Panc1 (cell line): ENCODE measurements at regions not wholly inside any gene's neighbourhood (a gene's known extent, or its start where the extent isn't known, plus 50 kb on each side); places are given as distances from the start of the nearest gene placed in this dataset.

Experiments
- ATAC-seq: fragments of 200-7000 bp; cut with Tn5 transposase; 2 replicates; pipeline ENCODE4 v1.9.1; 2020; ENCODE audit warnings: mild to moderate bottlenecking, moderate library complexity
- BruUV-seq: library from RNA; stranded (reverse); fragments of 400-500 nt; replicated peaks from 2 replicates; lab custom pipeline; 2021; lab: Mats Ljungman, UMichigan
- CTCF ChIA-PET: fragments of 300-600 bp; sonication (Branson Sonifier 250); formaldehyde crosslinking; loops from one replicate; lab custom pipeline; 2022; ENCODE audit warnings: antibody characterized with exemption; lab: Charles Lee
- POLR2A ChIA-PET: fragments of 300-600 bp; sonication (Branson Sonifier 250); formaldehyde crosslinking; loops from one replicate; lab custom pipeline; 2022; ENCODE audit warnings: antibody characterized with exemption; lab: Charles Lee
- DNase-seq: peaks from one replicate; pipeline ENCODE4 v3.0.0-alpha.2; 2010; ENCODE audit warnings: low read depth, low spot score
- H3K27ac ChIP-seq: 2 replicates; pipeline ENCODE4 v1.5.1; 2011; ENCODE audit warnings: mild to moderate bottlenecking, low read length, inconsistent platforms
- H3K27me3 ChIP-seq: fragments of 200-500 bp; sonication (Bioruptor generic); 2 replicates; pipeline ENCODE4 v1.6.0; 2014; ENCODE audit warnings: low read length, inconsistent platforms; ENCODE audit not compliant: control insufficient read depth, insufficient read depth
- H3K36me3 ChIP-seq: fragments of 200-500 bp; sonication (Bioruptor generic); 2 replicates; pipeline ENCODE4 v1.5.1; 2014; ENCODE audit warnings: inconsistent platforms, mild to moderate bottlenecking, low read length, moderate library complexity; ENCODE audit not compliant: control insufficient read depth, insufficient read depth
- H3K4me1 ChIP-seq: 2 replicates; pipeline ENCODE4 v1.5.1; 2011; ENCODE audit warnings: inconsistent platforms, mild to moderate bottlenecking, low read length, moderate library complexity; ENCODE audit not compliant: control insufficient read depth, insufficient read depth
- H3K4me3 ChIP-seq, 2 experiments: 2 replicates each; pipeline ENCODE4 v1.5.1; 2011 to 2012; ENCODE audit warnings: low read depth in 2 of 2, low read length in 2 of 2, mild to moderate bottlenecking in 2 of 2, inconsistent platforms in 1 of 2, moderate library complexity in 1 of 2
- H3K9me3 ChIP-seq: fragments of 200-500 bp; sonication (Bioruptor generic); 2 replicates; pipeline ENCODE4 v1.5.1; 2014; ENCODE audit warnings: low read depth, mild to moderate bottlenecking, inconsistent platforms, low read length, moderate library complexity; ENCODE audit not compliant: control insufficient read depth, insufficient read depth
- CTCF ChIP-seq: fragments of 450-650 bp; IDR thresholded peaks from 2 replicates; pipeline ENCODE4 v1.5.1; 2017; ENCODE audit warnings: mild to moderate bottlenecking
- POLR2AphosphoS5 ChIP-seq: IDR thresholded peaks from 2 replicates; pipeline ENCODE4 v1.6.1; 2012; ENCODE audit warnings: mild to moderate bottlenecking, low read depth, low read length, moderate library complexity
- SIN3A ChIP-seq: IDR thresholded peaks from 2 replicates; pipeline ENCODE4 v1.6.1; 2012; ENCODE audit warnings: low read depth, mild to moderate bottlenecking, low read length, moderate library complexity, borderline replicate concordance; ENCODE audit not compliant: insufficient read depth
- TCF7L2 ChIP-seq: IDR thresholded peaks from 2 replicates; pipeline ENCODE4 v1.6.1; 2011; ENCODE audit warnings: mild to moderate bottlenecking, low read depth, low read length, inconsistent platforms
- in situ Hi-C: cut with HindIII; loops from 2 replicates; pipeline ENCODE4 v1.10.0; 2016; ENCODE audit warnings: low sequenced_read_pairs, low pct_unique_long_range_greater_than_20kb
- intact Hi-C: fragments of 100-400 bp; cut with micrococcal nuclease; formaldehyde crosslinking; loops from one replicate; pipeline ENCODE4 v1.10.0; 2022; ENCODE audit not compliant: unreplicated experiment
- TF ChIP-seq, protein P1 (sequence below), 2 experiments: IDR thresholded peaks; 2 replicates each; pipeline ENCODE4 v1.6.1; 2011 to 2012; ENCODE audit warnings: low read depth in 2 of 2, control low read depth in 1 of 2, low read length in 1 of 2, mild to moderate bottlenecking in 1 of 2, moderate library complexity in 1 of 2; ENCODE audit not compliant: insufficient read depth in 1 of 2

GRCh38 chrX:39721566-39722279 lies 376.0 kb downstream of the BCOR start:
- CTCF ChIA-PET = interaction anchor here (0.6 kb wide), 1 partner anchor 16 kb away, joined by 3 read pairs; no protein-coding TSS in a partner anchor
- TF ChIP-seq CTCF (no peak), SIN3A (no peak)
- TF ChIP-seq, protein P1, sequence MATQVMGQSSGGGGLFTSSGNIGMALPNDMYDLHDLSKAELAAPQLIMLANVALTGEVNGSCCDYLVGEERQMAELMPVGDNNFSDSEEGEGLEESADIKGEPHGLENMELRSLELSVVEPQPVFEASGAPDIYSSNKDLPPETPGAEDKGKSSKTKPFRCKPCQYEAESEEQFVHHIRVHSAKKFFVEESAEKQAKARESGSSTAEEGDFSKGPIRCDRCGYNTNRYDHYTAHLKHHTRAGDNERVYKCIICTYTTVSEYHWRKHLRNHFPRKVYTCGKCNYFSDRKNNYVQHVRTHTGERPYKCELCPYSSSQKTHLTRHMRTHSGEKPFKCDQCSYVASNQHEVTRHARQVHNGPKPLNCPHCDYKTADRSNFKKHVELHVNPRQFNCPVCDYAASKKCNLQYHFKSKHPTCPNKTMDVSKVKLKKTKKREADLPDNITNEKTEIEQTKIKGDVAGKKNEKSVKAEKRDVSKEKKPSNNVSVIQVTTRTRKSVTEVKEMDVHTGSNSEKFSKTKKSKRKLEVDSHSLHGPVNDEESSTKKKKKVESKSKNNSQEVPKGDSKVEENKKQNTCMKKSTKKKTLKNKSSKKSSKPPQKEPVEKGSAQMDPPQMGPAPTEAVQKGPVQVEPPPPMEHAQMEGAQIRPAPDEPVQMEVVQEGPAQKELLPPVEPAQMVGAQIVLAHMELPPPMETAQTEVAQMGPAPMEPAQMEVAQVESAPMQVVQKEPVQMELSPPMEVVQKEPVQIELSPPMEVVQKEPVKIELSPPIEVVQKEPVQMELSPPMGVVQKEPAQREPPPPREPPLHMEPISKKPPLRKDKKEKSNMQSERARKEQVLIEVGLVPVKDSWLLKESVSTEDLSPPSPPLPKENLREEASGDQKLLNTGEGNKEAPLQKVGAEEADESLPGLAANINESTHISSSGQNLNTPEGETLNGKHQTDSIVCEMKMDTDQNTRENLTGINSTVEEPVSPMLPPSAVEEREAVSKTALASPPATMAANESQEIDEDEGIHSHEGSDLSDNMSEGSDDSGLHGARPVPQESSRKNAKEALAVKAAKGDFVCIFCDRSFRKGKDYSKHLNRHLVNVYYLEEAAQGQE (IDR thresholded peaks at IDR 0.05; ENCODE audit: insufficient read depth in 1 of 2, low read depth in 2 of 2, low read length in 1 of 2) = no peak
- Histone ChIP-seq H3K4me1 (no peaks in the 10 kb centered on the region), H3K36me3 (no peaks in the 10 kb centered on the region), H3K9me3 (no peaks in the 10 kb centered on the region), H3K27ac (no peak overlapping the region), H3K4me3 (no peak overlapping the region), H3K27me3 (no peaks in the 10 kb centered on the region)
- BruUV-seq = no TSS peak
- POLR2A ChIA-PET = no interaction called here
- in situ Hi-C loops = no loop called here
- intact Hi-C loops = no loop called here
- ATAC-seq (no peak), DNase-seq (no peak)

DNA sequence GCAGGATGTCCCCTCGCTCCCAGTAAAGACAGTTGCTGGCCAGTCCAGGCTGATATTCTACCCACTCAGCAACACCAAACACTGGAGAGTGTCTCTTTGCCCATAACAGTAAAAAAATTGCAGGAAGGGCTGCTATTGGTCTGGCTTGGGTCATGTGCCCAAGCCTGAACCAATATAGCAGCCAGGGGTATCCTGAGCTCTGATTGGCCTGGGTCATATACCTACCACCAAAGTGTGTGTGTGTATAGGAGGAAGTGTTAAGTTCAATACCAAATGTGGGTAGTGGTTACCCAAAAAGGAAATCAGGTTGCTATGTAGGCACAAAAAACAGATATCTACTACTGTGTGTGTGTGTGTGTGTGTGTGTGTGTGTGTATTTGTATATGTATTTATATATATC lies 373.2 kb downstream of the BCOR start:
- no peak for DNase-seq
- ATAC-seq = no peak
- ChIA-PET POLR2A (no interaction called here), CTCF (no interaction called here)
- H3K4me1 ChIP-seq = no peaks in the 10 kb centered on the region; the same call in 1 of the 2 replicates
- H3K36me3 ChIP-seq = no peaks in the 10 kb centered on the region
- in situ Hi-C loops (no loop called here), intact Hi-C loops (no loop called here)
- H3K27me3 ChIP-seq = no peaks in the 10 kb centered on the region
- no peak overlapping the region for H3K27ac ChIP-seq
- TF ChIP-seq POLR2AphosphoS5 = no peak
- TF ChIP-seq SIN3A = no peak
- TF ChIP-seq CTCF = no peak
- TF ChIP-seq, protein P1 (IDR thresholded peaks at IDR 0.05; ENCODE audit: insufficient read depth in 1 of 2, low read depth in 2 of 2, low read length in 1 of 2) = no peak
- TF ChIP-seq TCF7L2 = no peak
- no TSS peak for BruUV-seq
- no peaks in the 10 kb centered on the region for H3K9me3 ChIP-seq
- H3K4me3 ChIP-seq = no peak overlapping the region
